ENCODE measurements at regions not wholly inside any gene's neighbourhood (a gene's known extent, or its start where the extent isn't known, plus 50 kb on each side); places are given as distances from the start of the nearest gene placed in this dataset.

DNA sequence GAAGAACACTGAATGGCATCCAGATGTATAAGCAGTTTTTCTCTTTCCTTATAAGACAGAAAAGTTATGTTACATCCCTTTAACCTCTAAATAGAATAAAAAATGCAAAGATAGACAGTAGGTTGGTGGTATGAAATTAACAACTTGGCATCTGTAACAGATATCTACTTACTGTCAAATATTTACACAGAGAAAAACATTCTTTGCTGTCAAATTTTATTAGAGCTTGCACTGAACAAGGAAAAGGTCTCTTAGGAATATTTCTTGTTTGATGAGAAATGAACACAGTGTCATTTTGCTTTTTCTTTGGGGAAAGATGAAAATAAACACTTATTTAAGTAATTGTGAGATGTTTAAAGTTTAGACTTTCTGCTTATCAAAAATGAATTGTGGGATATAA is 65.6 kb upstream of the PCDH15 start (continued):
- TF ChIP-seq STAT1 (conservative IDR thresholded peaks at IDR 0.05) (no peak), MEF2A (IDR thresholded peaks at IDR 0.05; ENCODE audit: insufficient read depth, low read depth, low read length) (no peak), YBX1 (IDR thresholded peaks at IDR 0.05) (no peak), ZSCAN29 (IDR thresholded peaks at IDR 0.05) (no peak), ZNF274 (IDR thresholded peaks at IDR 0.05; ENCODE audit: insufficient read depth, insufficient read length) (no peak)
- TF ChIP-seq, protein P1, sequence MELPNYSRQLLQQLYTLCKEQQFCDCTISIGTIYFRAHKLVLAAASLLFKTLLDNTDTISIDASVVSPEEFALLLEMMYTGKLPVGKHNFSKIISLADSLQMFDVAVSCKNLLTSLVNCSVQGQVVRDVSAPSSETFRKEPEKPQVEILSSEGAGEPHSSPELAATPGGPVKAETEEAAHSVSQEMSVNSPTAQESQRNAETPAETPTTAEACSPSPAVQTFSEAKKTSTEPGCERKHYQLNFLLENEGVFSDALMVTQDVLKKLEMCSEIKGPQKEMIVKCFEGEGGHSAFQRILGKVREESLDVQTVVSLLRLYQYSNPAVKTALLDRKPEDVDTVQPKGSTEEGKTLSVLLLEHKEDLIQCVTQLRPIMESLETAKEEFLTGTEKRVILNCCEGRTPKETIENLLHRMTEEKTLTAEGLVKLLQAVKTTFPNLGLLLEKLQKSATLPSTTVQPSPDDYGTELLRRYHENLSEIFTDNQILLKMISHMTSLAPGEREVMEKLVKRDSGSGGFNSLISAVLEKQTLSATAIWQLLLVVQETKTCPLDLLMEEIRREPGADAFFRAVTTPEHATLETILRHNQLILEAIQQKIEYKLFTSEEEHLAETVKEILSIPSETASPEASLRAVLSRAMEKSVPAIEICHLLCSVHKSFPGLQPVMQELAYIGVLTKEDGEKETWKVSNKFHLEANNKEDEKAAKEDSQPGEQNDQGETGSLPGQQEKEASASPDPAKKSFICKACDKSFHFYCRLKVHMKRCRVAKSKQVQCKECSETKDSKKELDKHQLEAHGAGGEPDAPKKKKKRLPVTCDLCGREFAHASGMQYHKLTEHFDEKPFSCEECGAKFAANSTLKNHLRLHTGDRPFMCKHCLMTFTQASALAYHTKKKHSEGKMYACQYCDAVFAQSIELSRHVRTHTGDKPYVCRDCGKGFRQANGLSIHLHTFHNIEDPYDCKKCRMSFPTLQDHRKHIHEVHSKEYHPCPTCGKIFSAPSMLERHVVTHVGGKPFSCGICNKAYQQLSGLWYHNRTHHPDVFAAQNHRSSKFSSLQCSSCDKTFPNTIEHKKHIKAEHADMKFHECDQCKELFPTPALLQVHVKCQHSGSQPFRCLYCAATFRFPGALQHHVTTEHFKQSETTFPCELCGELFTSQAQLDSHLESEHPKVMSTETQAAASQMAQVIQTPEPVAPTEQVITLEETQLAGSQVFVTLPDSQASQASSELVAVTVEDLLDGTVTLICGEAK (IDR thresholded peaks at IDR 0.05; ENCODE audit: borderline replicate concordance) = no peak

DNA sequence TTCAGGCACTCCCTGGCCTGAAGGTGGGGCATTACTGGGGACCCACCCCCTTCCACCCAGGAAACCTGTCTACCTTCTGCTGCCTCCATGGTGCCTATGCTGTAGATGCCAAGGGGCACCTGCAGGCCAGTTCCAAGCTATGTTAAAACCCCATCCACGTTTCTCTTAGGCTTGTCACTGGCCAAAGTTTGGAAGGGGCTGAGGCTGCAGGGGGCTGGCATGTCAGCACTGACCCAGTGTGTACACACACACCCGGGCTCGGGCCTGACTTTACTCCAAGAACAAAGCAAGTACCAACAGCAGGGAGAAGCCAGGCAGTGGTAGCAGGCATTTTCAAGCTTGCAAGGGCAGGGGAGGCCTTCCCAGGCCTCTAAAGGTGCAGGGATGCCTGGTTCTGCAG is 53.8 kb upstream of the PCDH15 start:
- H3K4me1 ChIP-seq (ENCODE audit: control insufficient read depth, insufficient read depth, low read length) = no peaks in the 10 kb centered on the region
- DNase-seq (ENCODE audit: low read depth, low spot score) (no peak), ATAC-seq (no peak), FAIRE-seq (no peak)
- no peaks in the 10 kb centered on the region for H3K9me3 ChIP-seq (replicated peaks; ENCODE audit: control insufficient read depth, insufficient read depth, low read length)
- H3K27ac ChIP-seq (ENCODE audit: control insufficient read depth, insufficient read depth) = no peak overlapping the region
- in situ Hi-C loops (cut with MboI) (no loop called here), intact Hi-C loops (cut with micrococcal nuclease; ENCODE audit: unreplicated experiment) (no loop called here)
- H4K20me1 ChIP-seq (ENCODE audit: control insufficient read depth, insufficient read depth) = no peaks in the 10 kb centered on the region
- no peak overlapping the region for H3K9ac ChIP-seq (ENCODE audit: control insufficient read depth, insufficient read depth, low read length)
- H3K4me3 ChIP-seq = no peak overlapping the region
- no peak overlapping the region for H2AFZ ChIP-seq (ENCODE audit: control insufficient read depth, low read depth, low read length)
- 7% methylated on average over 3 of the region's 3 CpGs for WGBS (ENCODE audit: insufficient coverage, insufficient replicate concordance, low lambda C conversion rate, missing lambda C conversion rate)
- no peaks in the 10 kb centered on the region for H3K79me2 ChIP-seq (ENCODE audit: control insufficient read depth, insufficient read depth, low read length)
- no peaks in the 10 kb centered on the region for H3K27me3 ChIP-seq (replicated peaks in 1 of 2; ENCODE audit: control insufficient read depth in 2 of 2, insufficient read depth in 2 of 2, low read length in 1 of 2)
- H3K4me2 ChIP-seq (ENCODE audit: control insufficient read depth, insufficient read depth) = no peak overlapping the region
- RAD21 ChIA-PET (ENCODE audit: unreplicated experiment) = no interaction called here
- SMC1A ChIA-PET (ENCODE audit: uncharacterized antibody, unreplicated experiment) = no interaction called here
- POLR2A ChIA-PET = no interaction called here
- no TSS peak for BruUV-seq (replicated peaks)
- no peaks in the 10 kb centered on the region for H3K36me3 ChIP-seq (ENCODE audit: control insufficient read depth in 2 of 2, insufficient read depth in 2 of 2, low read length in 1 of 2)
- CTCF ChIA-PET = no interaction called here
- TF ChIP-seq, protein P2, sequence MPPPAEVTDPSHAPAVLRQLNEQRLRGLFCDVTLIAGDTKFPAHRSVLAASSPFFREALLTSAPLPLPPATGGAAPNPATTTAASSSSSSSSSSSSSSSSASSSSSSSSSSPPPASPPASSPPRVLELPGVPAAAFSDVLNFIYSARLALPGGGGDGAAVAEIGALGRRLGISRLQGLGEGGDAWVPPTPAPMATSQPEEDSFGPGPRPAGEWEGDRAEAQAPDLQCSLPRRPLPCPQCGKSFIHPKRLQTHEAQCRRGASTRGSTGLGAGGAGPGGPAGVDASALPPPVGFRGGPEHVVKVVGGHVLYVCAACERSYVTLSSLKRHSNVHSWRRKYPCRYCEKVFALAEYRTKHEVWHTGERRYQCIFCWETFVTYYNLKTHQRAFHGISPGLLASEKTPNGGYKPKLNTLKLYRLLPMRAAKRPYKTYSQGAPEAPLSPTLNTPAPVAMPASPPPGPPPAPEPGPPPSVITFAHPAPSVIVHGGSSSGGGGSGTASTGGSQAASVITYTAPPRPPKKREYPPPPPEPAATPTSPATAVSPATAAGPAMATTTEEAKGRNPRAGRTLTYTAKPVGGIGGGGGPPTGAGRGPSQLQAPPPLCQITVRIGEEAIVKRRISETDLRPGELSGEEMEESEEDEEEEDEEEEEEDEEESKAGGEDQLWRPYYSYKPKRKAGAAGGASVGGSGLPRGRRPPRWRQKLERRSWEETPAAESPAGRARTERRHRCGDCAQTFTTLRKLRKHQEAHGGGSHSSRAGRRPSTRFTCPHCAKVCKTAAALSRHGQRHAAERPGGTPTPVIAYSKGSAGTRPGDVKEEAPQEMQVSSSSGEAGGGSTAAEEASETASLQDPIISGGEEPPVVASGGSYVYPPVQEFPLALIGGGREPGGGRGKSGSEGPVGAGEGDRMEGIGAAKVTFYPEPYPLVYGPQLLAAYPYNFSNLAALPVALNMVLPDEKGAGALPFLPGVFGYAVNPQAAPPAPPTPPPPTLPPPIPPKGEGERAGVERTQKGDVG (CRISPR knock-in tag; IDR thresholded peaks at IDR 0.05) = no peak
- TF ChIP-seq, protein P3, sequence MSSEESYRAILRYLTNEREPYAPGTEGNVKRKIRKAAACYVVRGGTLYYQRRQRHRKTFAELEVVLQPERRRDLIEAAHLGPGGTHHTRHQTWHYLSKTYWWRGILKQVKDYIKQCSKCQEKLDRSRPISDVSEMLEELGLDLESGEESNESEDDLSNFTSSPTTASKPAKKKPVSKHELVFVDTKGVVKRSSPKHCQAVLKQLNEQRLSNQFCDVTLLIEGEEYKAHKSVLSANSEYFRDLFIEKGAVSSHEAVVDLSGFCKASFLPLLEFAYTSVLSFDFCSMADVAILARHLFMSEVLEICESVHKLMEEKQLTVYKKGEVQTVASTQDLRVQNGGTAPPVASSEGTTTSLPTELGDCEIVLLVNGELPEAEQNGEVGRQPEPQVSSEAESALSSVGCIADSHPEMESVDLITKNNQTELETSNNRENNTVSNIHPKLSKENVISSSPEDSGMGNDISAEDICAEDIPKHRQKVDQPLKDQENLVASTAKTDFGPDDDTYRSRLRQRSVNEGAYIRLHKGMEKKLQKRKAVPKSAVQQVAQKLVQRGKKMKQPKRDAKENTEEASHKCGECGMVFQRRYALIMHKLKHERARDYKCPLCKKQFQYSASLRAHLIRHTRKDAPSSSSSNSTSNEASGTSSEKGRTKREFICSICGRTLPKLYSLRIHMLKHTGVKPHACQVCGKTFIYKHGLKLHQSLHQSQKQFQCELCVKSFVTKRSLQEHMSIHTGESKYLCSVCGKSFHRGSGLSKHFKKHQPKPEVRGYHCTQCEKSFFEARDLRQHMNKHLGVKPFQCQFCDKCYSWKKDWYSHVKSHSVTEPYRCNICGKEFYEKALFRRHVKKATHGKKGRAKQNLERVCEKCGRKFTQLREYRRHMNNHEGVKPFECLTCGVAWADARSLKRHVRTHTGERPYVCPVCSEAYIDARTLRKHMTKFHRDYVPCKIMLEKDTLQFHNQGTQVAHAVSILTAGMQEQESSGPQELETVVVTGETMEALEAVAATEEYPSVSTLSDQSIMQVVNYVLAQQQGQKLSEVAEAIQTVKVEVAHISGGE (CRISPR knock-in tag; IDR thresholded peaks at IDR 0.05) = no peak
- TF ChIP-seq SUZ12 (IDR thresholded peaks at IDR 0.05; ENCODE audit: unreplicated experiment) = no peak
- no peak for TF ChIP-seq RFX5 (IDR thresholded peaks at IDR 0.05; ENCODE audit: low read depth, low read length)
- no peak for TF ChIP-seq EP300 (IDR thresholded peaks at IDR 0.05; ENCODE audit: borderline replicate concordance in 1 of 2, control insufficient read depth in 1 of 2, low read depth in 2 of 2, low read length in 2 of 2)
- TF ChIP-seq SMARCA5 (IDR thresholded peaks at IDR 0.05) = no peak
- no peak for TF ChIP-seq POLR2A (IDR thresholded peaks at IDR 0.05; ENCODE audit: low read depth, low read length)
- no peak for TF ChIP-seq ZSCAN29 (IDR thresholded peaks at IDR 0.05)
- TF ChIP-seq, protein P4, sequence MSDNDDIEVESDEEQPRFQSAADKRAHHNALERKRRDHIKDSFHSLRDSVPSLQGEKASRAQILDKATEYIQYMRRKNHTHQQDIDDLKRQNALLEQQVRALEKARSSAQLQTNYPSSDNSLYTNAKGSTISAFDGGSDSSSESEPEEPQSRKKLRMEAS (IDR thresholded peaks at IDR 0.05; ENCODE audit: low read depth, low read length) = no peak
